ENCODE measurements at regions not wholly inside any gene's neighbourhood (a gene's known extent, or its start where the extent isn't known, plus 50 kb on each side); places are given as distances from the start of the nearest gene placed in this dataset.
"Not testable (repeated sequence)": the region's sequence is repeated elsewhere in the genome, so short reads cannot be mapped to it uniquely, and the experiment has no call there.

DNA sequence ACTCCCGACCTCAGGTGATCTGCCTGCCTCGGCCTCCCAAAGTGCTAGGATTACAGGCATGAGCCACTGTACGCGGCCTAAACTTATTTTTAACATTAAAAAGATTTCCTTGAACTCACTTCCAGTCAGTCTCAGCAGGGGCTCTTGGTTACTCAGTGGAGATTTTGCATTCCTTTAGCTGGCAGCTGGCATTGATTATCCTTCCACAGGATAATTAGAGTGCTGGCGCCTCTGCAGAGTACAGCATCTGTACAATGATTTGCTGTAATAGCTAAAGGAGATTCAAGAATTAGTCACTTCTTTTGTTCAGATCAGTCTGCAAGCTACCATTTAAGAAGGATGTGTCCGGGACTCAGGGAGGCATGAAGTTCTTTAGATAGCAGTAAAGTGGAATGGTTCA is 125.0 kb upstream of the NPY start:
- intact Hi-C loops (cut with DNase I) = no loop called here
- Histone ChIP-seq H3K4me1 (no peaks in the 10 kb centered on the region), H3K27me3 (no peaks in the 10 kb centered on the region), H3K36me3 (no peaks in the 10 kb centered on the region), H3K4me3 (no peak overlapping the region), H3K27ac (no peak overlapping the region), H3K9me3 (no peaks in the 10 kb centered on the region), H3K9ac (ENCODE audit: low read depth in 2 of 2, low read length in 2 of 2) (no peak overlapping the region)
- DNase-seq = no peak
- TF ChIP-seq, protein P1, sequence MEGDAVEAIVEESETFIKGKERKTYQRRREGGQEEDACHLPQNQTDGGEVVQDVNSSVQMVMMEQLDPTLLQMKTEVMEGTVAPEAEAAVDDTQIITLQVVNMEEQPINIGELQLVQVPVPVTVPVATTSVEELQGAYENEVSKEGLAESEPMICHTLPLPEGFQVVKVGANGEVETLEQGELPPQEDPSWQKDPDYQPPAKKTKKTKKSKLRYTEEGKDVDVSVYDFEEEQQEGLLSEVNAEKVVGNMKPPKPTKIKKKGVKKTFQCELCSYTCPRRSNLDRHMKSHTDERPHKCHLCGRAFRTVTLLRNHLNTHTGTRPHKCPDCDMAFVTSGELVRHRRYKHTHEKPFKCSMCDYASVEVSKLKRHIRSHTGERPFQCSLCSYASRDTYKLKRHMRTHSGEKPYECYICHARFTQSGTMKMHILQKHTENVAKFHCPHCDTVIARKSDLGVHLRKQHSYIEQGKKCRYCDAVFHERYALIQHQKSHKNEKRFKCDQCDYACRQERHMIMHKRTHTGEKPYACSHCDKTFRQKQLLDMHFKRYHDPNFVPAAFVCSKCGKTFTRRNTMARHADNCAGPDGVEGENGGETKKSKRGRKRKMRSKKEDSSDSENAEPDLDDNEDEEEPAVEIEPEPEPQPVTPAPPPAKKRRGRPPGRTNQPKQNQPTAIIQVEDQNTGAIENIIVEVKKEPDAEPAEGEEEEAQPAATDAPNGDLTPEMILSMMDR (IDR thresholded peaks at IDR 0.05) = no peak

DNA sequence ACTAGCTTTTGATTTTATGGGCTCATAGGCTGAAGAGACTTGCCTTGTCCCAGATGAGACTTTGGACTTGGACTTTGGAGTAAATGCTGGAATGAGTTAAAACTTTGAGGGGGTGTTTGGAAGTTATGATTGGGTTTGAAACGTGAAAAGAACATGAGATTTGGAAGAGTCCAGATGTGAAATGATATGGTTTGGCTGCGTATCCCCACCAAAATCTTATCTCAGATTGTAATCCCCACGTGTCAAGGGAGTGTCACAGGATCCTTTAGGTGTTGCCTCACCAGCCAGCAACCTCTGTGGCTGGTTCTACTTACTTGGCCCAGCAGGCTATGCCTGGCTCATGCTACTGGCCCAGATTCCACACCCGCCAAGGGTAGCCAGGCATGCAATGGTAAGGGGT is 119.6 kb upstream of the NPY start:
- no peaks in the 10 kb centered on the region for H3K4me1 ChIP-seq
- no peak overlapping the region for H3K27ac ChIP-seq
- no peak overlapping the region for H3K4me3 ChIP-seq
- no peak overlapping the region for H3K9ac ChIP-seq (ENCODE audit: low read depth in 2 of 2, low read length in 2 of 2)
- intact Hi-C loops (cut with DNase I) = no loop called here
- TF ChIP-seq, protein P1 (IDR thresholded peaks at IDR 0.05) = no peak
- H3K36me3 ChIP-seq = no peaks in the 10 kb centered on the region
- H3K9me3 ChIP-seq = no peaks in the 10 kb centered on the region
- no peak for DNase-seq
- no peaks in the 10 kb centered on the region for H3K27me3 ChIP-seq

DNA sequence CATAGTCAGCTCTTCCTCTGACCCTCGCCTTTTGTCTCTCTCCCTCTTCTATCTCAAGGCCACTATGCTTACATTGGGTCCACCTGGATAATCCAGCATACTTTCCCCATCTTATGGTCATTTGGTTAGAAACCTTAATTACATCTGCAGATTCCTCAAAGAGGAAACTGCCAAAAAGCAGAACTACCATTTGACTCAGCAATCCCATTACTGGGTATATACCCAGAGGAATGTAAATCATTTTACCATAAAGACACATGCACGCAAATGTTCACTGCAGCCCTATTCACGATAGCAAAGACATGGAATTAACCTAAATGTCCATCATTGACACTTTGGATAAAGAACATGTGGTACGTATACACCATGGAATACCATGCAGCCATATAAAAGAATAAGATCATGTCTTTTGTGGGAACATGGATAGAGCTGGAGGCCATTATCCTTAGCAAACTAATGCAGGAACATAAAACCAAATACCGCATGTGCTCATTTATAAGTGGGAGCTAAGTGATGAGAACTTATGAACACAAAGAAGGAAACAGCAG is 114.8 kb upstream of the NPY start:
- no peak overlapping the region for H3K9ac ChIP-seq (ENCODE audit: low read depth in 2 of 2, low read length in 2 of 2)

DNA sequence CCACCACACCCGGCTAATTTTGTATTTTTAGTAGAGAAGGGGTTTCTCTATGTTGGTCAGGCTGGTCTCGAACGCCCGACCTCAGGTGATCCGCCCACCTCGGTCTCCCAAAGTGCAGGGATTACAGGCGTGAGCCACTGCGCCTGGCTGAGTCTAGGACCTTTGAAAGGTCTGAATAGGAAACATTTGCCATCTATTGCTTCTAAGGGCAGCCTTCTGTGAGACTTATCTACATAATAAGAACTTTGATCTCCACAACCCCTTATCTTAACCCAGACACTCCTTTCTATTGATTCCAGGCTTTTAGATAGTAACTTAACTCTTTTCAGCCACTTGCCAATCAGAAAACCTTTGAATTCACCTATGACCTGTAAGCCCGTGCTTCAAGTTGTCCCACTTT is 112.0 kb upstream of the NPY start:
- H3K27ac ChIP-seq; intact Hi-C loops (cut with DNase I); DNase-seq: not testable (repeated sequence)

More for the DNA sequence above, 114.8 kb upstream of the NPY start:
- H3K27me3 ChIP-seq = no peaks in the 10 kb centered on the region
- no peak overlapping the region for H3K27ac ChIP-seq
- no peaks in the 10 kb centered on the region for H3K9me3 ChIP-seq
- no peaks in the 10 kb centered on the region for H3K4me1 ChIP-seq
- TF ChIP-seq, protein P1 (IDR thresholded peaks at IDR 0.05) = no peak
- H3K4me3 ChIP-seq = no peak overlapping the region
- H3K36me3 ChIP-seq = no peaks in the 10 kb centered on the region
- intact Hi-C loops (cut with DNase I) = no loop called here
- DNase-seq = no peak

GRCh38 chr7:24172856-24173255 is 111.1 kb upstream of the NPY start:
- Histone ChIP-seq H3K27ac (no peak overlapping the region), H3K27me3 (no peaks in the 10 kb centered on the region), H3K4me3 (no peak overlapping the region), H3K36me3 (no peaks in the 10 kb centered on the region), H3K9ac (ENCODE audit: low read depth in 2 of 2, low read length in 2 of 2) (no peak overlapping the region), H3K9me3 (no peaks in the 10 kb centered on the region), H3K4me1 (no peaks in the 10 kb centered on the region)
- TF ChIP-seq, protein P1 (IDR thresholded peaks at IDR 0.05) = no peak
- DNase-seq = no peak
- intact Hi-C loops (cut with DNase I) = no loop called here

More for the DNA sequence above, 112.0 kb upstream of the NPY start:
- H3K9me3 ChIP-seq; H3K4me3 ChIP-seq; H3K36me3 ChIP-seq; H3K4me1 ChIP-seq; H3K9ac ChIP-seq (ENCODE audit: low read depth in 2 of 2, low read length in 2 of 2); H3K27me3 ChIP-seq: not testable (repeated sequence)

- no peak overlapping the region for H3K9ac ChIP-seq (ENCODE audit: low read depth in 2 of 2, low read length in 2 of 2)
- TF ChIP-seq, protein P1 (IDR thresholded peaks at IDR 0.05) = no peak
- H3K4me3 ChIP-seq = no peak overlapping the region
- H3K36me3 ChIP-seq = no peaks in the 10 kb centered on the region
- H3K9me3 ChIP-seq = no peaks in the 10 kb centered on the region
- DNase-seq = no peak
- no peak overlapping the region for H3K27ac ChIP-seq
- no peaks in the 10 kb centered on the region for H3K4me1 ChIP-seq
- intact Hi-C loops (cut with DNase I) = no loop called here
- no peaks in the 10 kb centered on the region for H3K27me3 ChIP-seq
These were observed 108.4 kb upstream of the NPY start for GRCh38 chr7:24175603-24176002.

Measured in colonic mucosa (tissue), 4 donors.